IMR-90 (cell line): ENCODE measurements at regions not wholly inside any gene's neighbourhood (a gene's known extent, or its start where the extent isn't known, plus 50 kb on each side); places are given as distances from the start of the nearest gene placed in this dataset.

Experiments
- ATAC-seq: fragments of 200-7000 bp; cut with Tn5 transposase; 2 replicates; pipeline ENCODE4 v1.9.1; 2020; ENCODE audit warnings: low read depth, mild to moderate bottlenecking, moderate library complexity
- BruUV-seq: library from RNA; stranded (reverse); fragments of 400-500 nt; replicated peaks from 2 replicates; lab custom pipeline; 2021; lab: Mats Ljungman, UMichigan
- CTCF ChIA-PET: fragments of 300-600 bp; formaldehyde crosslinking; extraction: SDS; loops from one replicate; lab custom pipeline; 2021; ENCODE audit warnings: antibody characterized with exemption; lab: Yijun Ruan, JAX
- POLR2A ChIA-PET: fragments of 300-600 bp; sonication (Branson Sonifier 250); formaldehyde crosslinking; loops from one replicate; lab custom pipeline; 2022; ENCODE audit warnings: antibody characterized with exemption; ENCODE audit not compliant: unreplicated experiment; lab: Charles Lee
- DNase-seq: peaks from one replicate; pipeline ENCODE4 v3.0.0; 2013
- H2AFZ ChIP-seq: replicated peaks from 2 replicates; pipeline ENCODE3; 2013; ENCODE audit warnings: low read length, mild to moderate bottlenecking; ENCODE audit not compliant: poor library complexity
- H2AK5ac ChIP-seq: 2 replicates; pipeline ENCODE4 v1.6.1; 2013; ENCODE audit warnings: low read depth, low read length, inconsistent platforms
- H2AK9ac ChIP-seq: replicated peaks from 2 replicates; pipeline ENCODE3; 2013; ENCODE audit warnings: mild to moderate bottlenecking, low read depth, low read length, moderate library complexity; ENCODE audit not compliant: poor library complexity
- H2BK120ac ChIP-seq: 2 replicates; pipeline ENCODE4 v1.6.1; 2013; ENCODE audit warnings: low read depth, low read length, inconsistent platforms
- H2BK15ac ChIP-seq: 3 replicates; pipeline ENCODE4 v1.6.1; 2013; ENCODE audit warnings: low read depth, low read length, inconsistent platforms
- H2BK20ac ChIP-seq: 2 replicates; pipeline ENCODE4 v1.6.1; 2013; ENCODE audit warnings: low read depth, mild to moderate bottlenecking, inconsistent platforms, low read length, moderate library complexity
- H2BK5ac ChIP-seq: 2 replicates; pipeline ENCODE4 v1.6.1; 2013; ENCODE audit warnings: mild to moderate bottlenecking, low read depth, low read length, inconsistent platforms; ENCODE audit not compliant: poor library complexity, severe bottlenecking
- H3K14ac ChIP-seq: replicated peaks from 2 replicates; pipeline ENCODE4 v1.6.1; 2013; ENCODE audit warnings: low read depth, low read length, inconsistent platforms
- H3K18ac ChIP-seq: 2 replicates; pipeline ENCODE4 v1.6.1; 2013; ENCODE audit warnings: low read depth, low read length, control low read depth
- H3K23ac ChIP-seq: 2 replicates; pipeline ENCODE4 v1.6.1; 2013; ENCODE audit warnings: low read depth, low read length, inconsistent platforms
- H3K27ac ChIP-seq: 2 replicates; pipeline ENCODE4 v1.5.1; 2013; ENCODE audit warnings: mild to moderate bottlenecking, control low read depth, low read length; ENCODE audit not compliant: insufficient read depth
- H3K27me3 ChIP-seq: 2 replicates; pipeline ENCODE4 v1.6.1; 2013; ENCODE audit warnings: low read length; ENCODE audit not compliant: control insufficient read depth, insufficient read depth
- H3K36me3 ChIP-seq: 2 replicates; pipeline ENCODE4 v1.6.1; 2013; ENCODE audit warnings: low read length, mixed read lengths; ENCODE audit not compliant: control insufficient read depth, insufficient read depth
- H3K4ac ChIP-seq: 2 replicates; pipeline ENCODE4 v1.6.1; 2013; ENCODE audit warnings: low read depth, low read length, inconsistent platforms
- H3K4me1 ChIP-seq: 2 replicates; pipeline ENCODE4 v1.6.1; 2013; ENCODE audit warnings: low read length, mixed read lengths; ENCODE audit not compliant: control insufficient read depth, insufficient read depth
- H3K4me2 ChIP-seq: 2 replicates; pipeline ENCODE4 v1.6.1; 2013; ENCODE audit warnings: low read depth, mild to moderate bottlenecking, control low read depth, low read length, moderate library complexity
- H3K4me3 ChIP-seq: 2 replicates; pipeline ENCODE4 v1.5.1; 2013; ENCODE audit warnings: low read depth, mild to moderate bottlenecking, control low read depth, low read length, moderate library complexity; ENCODE audit not compliant: insufficient read depth
- H3K56ac ChIP-seq: 2 replicates; pipeline ENCODE4 v1.6.1; 2013; ENCODE audit warnings: low read length, inconsistent platforms; ENCODE audit not compliant: insufficient read depth; ENCODE audit errors: extremely low read depth
- H3K79me1 ChIP-seq, 2 experiments: 2 replicates each; pipeline ENCODE4 v1.6.1; 2013; ENCODE audit warnings: low read length in 2 of 2, inconsistent platforms in 1 of 2, low read depth in 1 of 2
- H3K9ac ChIP-seq: 2 replicates; pipeline ENCODE4 v1.6.1; 2013; ENCODE audit warnings: low read depth, low read length, control low read depth
- H3K9me1 ChIP-seq: 2 replicates; pipeline ENCODE4 v1.6.1; 2013; ENCODE audit warnings: low read length, inconsistent platforms; ENCODE audit not compliant: insufficient read depth
- H3K9me3 ChIP-seq: 2 replicates; pipeline ENCODE4 v1.6.1; 2013; ENCODE audit warnings: low read length; ENCODE audit not compliant: control insufficient read depth, insufficient read depth
- H4K20me1 ChIP-seq: 2 replicates; pipeline ENCODE4 v1.6.1; 2013; ENCODE audit warnings: low read length, inconsistent platforms; ENCODE audit not compliant: insufficient read depth
- H4K5ac ChIP-seq: 2 replicates; pipeline ENCODE4 v1.6.1; 2013; ENCODE audit warnings: mild to moderate bottlenecking, low read depth, low read length, control low read depth
- H4K8ac ChIP-seq, 2 experiments: 2 replicates each; pipeline ENCODE4 v1.6.1; 2013; ENCODE audit warnings: low read depth in 2 of 2, low read length in 2 of 2, control low read depth in 1 of 2, inconsistent platforms in 1 of 2
- H4K91ac ChIP-seq: 2 replicates; pipeline ENCODE4 v1.6.1; 2013; ENCODE audit warnings: low read depth, low read length, inconsistent platforms; ENCODE audit not compliant: insufficient read depth
- BHLHE40 ChIP-seq: fragments of 150-350 bp; IDR thresholded peaks from 2 replicates; pipeline ENCODE4 v1.6.1; 2016; ENCODE audit warnings: mild to moderate bottlenecking, low read depth, low read length
- CEBPB ChIP-seq: IDR thresholded peaks from 2 replicates; pipeline ENCODE4 v1.6.1; 2012; ENCODE audit warnings: low read depth, low read length, improper control_type of control experiment
- CHD1 ChIP-seq: IDR thresholded peaks from 2 replicates; pipeline ENCODE4 v1.6.1; 2012; ENCODE audit warnings: low read depth, low read length, improper control_type of control experiment
- FOS ChIP-seq: fragments of 150-350 bp; IDR thresholded peaks from 2 replicates; pipeline ENCODE4 v1.6.1; 2016; ENCODE audit warnings: low read depth, low read length
- MAFK ChIP-seq: IDR thresholded peaks from 2 replicates; pipeline ENCODE4 v1.6.1; 2012; ENCODE audit warnings: low read depth, low read length, improper control_type of control experiment
- MAZ ChIP-seq: IDR thresholded peaks from 2 replicates; pipeline ENCODE4 v1.6.1; 2012; ENCODE audit warnings: low read depth, mild to moderate bottlenecking, low read length, improper control_type of control experiment, moderate library complexity, borderline replicate concordance
- MXI1 ChIP-seq: IDR thresholded peaks from 2 replicates; pipeline ENCODE4 v1.6.1; 2012; ENCODE audit warnings: low read depth, mild to moderate bottlenecking, low read length, moderate library complexity, borderline replicate concordance
- POLR2A ChIP-seq: IDR thresholded peaks from 2 replicates; pipeline ENCODE4 v1.6.1; 2012; ENCODE audit warnings: mild to moderate bottlenecking, low read depth, low read length
- RAD21 ChIP-seq: IDR thresholded peaks from 2 replicates; pipeline ENCODE4 v1.6.1; 2012; ENCODE audit warnings: low read length, improper control_type of control experiment
- RFX5 ChIP-seq: IDR thresholded peaks from 2 replicates; pipeline ENCODE4 v1.8.0; 2012; ENCODE audit warnings: low read depth, mild to moderate bottlenecking, low read length, moderate library complexity
- SMC3 ChIP-seq: fragments of 150-350 bp; IDR thresholded peaks from 2 replicates; pipeline ENCODE4 v1.6.1; 2016; ENCODE audit warnings: low read depth, mild to moderate bottlenecking, antibody characterized with exemption, low read length, moderate library complexity
- WGBS, 2 experiments: methylation state at CpG; one replicate each; pipeline versions ENCODE4 v1.1.5 to v1.1.7; 2013; ENCODE audit warnings: missing lambda C conversion rate in 2 of 2; ENCODE audit not compliant: insufficient read length in 1 of 2; ENCODE audit errors: extremely low coverage in 2 of 2; 5-methylcytosine and 5-hydroxymethylcytosine counted together
- dilution Hi-C: fragments of 300-500 bp; cut with HindIII; formaldehyde crosslinking; loops from one replicate; pipeline ENCODE4 v1.14.3; 2018; ENCODE audit warnings: low sequenced_read_pairs; ENCODE audit not compliant: unreplicated experiment
- in situ Hi-C: fragments of 300-500 bp; cut with MboI; formaldehyde crosslinking; loops from 3 replicates; pipeline ENCODE4 v1.14.3; 2019; ENCODE audit warnings: low sequenced_read_pairs, inconsistent platforms, mixed read lengths
- intact Hi-C: fragments of 100-400 bp; cut with micrococcal nuclease; formaldehyde crosslinking; loops from 2 replicates; pipeline ENCODE4 v1.10.0; 2022
- TF ChIP-seq, protein P1 (sequence below): fragments of 150-350 bp; IDR thresholded peaks from 2 replicates; pipeline ENCODE4 v1.6.1; 2016; ENCODE audit warnings: low read depth, mild to moderate bottlenecking, low read length, moderate library complexity, borderline replicate concordance

DNA sequence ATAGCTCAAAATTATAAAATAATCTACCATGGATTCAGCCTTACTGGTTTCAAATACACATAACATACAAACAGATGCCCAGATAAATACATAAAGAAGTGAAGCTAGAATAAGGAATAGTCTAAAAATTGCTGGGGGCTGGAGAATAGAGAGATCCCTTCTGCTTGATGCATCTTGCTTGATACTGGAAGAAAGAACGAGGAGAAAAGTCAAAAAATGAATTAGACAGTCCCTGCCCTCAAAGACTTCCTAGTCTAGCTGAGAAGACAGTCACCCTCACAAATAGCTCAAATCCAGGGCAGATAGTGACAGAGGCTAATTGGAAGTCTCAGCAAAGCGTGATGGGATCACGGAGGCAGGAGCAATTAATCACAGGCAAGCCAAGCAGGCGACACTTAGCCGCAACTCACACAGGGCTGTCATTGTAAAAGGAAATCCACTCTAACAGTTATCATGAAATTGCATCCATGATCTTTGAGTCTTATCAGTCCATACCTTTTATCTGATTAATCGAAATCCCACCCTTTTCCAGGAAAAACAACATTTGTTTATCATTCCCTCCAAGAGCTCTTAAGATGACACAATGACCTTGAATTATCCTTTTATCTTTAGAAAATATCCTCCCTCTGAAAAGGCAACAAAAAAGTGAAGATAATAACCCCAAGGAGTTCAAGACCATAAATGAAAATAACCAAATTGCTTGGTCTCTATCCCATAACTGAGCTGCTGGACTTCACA, 59.7 kb upstream of the TIAM1 start:
- Histone ChIP-seq H4K8ac (no peak overlapping the region), H3K4me2 (no peak overlapping the region), H4K20me1 (no peaks in the 10 kb centered on the region), H3K4ac (no peak overlapping the region), H2AK9ac (no peak overlapping the region), H2BK20ac (no peak overlapping the region), H3K14ac (no peak overlapping the region), H4K5ac (no peak overlapping the region), H4K91ac (no peak overlapping the region), H3K36me3 (no peaks in the 10 kb centered on the region), H3K9me1 (no peaks in the 10 kb centered on the region), H2AFZ (no peak overlapping the region), H2BK120ac (no peak overlapping the region), H3K56ac (no peak overlapping the region), H3K9me3 (no peaks in the 10 kb centered on the region), H2AK5ac (no peak overlapping the region), H2BK15ac (no peak overlapping the region), H3K9ac (no peak overlapping the region), H3K23ac (no peak overlapping the region), H3K18ac (no peak overlapping the region), H3K79me1 (no peaks in the 10 kb centered on the region), H3K4me1 (no peaks in the 10 kb centered on the region), H3K27me3 (no peaks in the 10 kb centered on the region), H3K4me3 (no peak overlapping the region), H2BK5ac (no peak overlapping the region), H3K27ac (no peak overlapping the region)
- TF ChIP-seq MAFK, result no peak
- TF ChIP-seq BHLHE40, result no peak
- TF ChIP-seq POLR2A, result no peak
- TF ChIP-seq, protein P1, sequence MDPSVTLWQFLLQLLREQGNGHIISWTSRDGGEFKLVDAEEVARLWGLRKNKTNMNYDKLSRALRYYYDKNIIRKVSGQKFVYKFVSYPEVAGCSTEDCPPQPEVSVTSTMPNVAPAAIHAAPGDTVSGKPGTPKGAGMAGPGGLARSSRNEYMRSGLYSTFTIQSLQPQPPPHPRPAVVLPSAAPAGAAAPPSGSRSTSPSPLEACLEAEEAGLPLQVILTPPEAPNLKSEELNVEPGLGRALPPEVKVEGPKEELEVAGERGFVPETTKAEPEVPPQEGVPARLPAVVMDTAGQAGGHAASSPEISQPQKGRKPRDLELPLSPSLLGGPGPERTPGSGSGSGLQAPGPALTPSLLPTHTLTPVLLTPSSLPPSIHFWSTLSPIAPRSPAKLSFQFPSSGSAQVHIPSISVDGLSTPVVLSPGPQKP, result no peak
- TF ChIP-seq FOS, result no peak
- no peak for TF ChIP-seq RFX5
- TF ChIP-seq CHD1, result no peak
- no peak for TF ChIP-seq MAZ
- TF ChIP-seq RAD21, result no peak
- TF ChIP-seq SMC3, result no peak
- TF ChIP-seq CEBPB, result no peak
- no peak for TF ChIP-seq MXI1
- POLR2A ChIA-PET, result no interaction called here
- intact Hi-C loops (no loop called here), in situ Hi-C loops (no loop called here), dilution Hi-C loops (no loop called here)
- no peak for ATAC-seq
- CTCF ChIA-PET, result no interaction called here
- WGBS, 2 experiments, result no CpG with 5 or more reads among the region's 6 CpGs
- no peak for DNase-seq
- BruUV-seq, result no TSS peak
